C4-2B (cell line): ENCODE measurements at regions not wholly inside any gene's neighbourhood (a gene's known extent, or its start where the extent isn't known, plus 50 kb on each side); places are given as distances from the start of the nearest gene placed in this dataset.

Source experiments
- ZFX ChIP-seq: fragments of 450-650 bp; IDR thresholded peaks from 2 replicates; pipeline ENCODE4 v1.6.1; 2017
- TF ChIP-seq, protein P1 (sequence below): fragments of 450-650 bp; conservative IDR thresholded peaks from 2 replicates; pipeline ENCODE4 v1.5.1; 2017; ENCODE audit warnings: mild to moderate bottlenecking

DNA sequence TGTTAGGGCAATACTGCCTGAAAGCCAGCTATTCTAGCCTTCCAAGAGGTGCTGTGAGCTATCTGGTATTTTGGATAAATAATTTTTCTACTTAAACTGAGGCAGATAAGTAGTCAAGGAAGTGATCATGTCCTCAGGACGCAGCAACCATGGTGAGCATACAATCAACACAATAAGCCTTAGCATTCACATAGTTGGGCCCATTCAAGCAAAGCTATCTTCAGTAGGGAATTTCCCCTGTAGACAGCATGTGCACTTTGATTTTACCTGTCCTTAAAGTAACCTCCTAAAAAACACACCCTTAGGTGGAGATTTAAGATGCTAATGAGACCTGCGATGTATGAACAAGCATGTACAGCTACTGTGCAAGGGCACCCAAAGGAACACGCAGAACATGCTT lies 76.2 kb upstream of the HCN1 start:
- TF ChIP-seq, protein P1, sequence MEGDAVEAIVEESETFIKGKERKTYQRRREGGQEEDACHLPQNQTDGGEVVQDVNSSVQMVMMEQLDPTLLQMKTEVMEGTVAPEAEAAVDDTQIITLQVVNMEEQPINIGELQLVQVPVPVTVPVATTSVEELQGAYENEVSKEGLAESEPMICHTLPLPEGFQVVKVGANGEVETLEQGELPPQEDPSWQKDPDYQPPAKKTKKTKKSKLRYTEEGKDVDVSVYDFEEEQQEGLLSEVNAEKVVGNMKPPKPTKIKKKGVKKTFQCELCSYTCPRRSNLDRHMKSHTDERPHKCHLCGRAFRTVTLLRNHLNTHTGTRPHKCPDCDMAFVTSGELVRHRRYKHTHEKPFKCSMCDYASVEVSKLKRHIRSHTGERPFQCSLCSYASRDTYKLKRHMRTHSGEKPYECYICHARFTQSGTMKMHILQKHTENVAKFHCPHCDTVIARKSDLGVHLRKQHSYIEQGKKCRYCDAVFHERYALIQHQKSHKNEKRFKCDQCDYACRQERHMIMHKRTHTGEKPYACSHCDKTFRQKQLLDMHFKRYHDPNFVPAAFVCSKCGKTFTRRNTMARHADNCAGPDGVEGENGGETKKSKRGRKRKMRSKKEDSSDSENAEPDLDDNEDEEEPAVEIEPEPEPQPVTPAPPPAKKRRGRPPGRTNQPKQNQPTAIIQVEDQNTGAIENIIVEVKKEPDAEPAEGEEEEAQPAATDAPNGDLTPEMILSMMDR: no peak
- TF ChIP-seq ZFX: no peak
